ENCODE measurements at regions not wholly inside any gene's neighbourhood (a gene's known extent, or its start where the extent isn't known, plus 50 kb on each side); places are given as distances from the start of the nearest gene placed in this dataset.

- POLR2A ChIA-PET = no interaction called here
- TF ChIP-seq, protein P1, sequence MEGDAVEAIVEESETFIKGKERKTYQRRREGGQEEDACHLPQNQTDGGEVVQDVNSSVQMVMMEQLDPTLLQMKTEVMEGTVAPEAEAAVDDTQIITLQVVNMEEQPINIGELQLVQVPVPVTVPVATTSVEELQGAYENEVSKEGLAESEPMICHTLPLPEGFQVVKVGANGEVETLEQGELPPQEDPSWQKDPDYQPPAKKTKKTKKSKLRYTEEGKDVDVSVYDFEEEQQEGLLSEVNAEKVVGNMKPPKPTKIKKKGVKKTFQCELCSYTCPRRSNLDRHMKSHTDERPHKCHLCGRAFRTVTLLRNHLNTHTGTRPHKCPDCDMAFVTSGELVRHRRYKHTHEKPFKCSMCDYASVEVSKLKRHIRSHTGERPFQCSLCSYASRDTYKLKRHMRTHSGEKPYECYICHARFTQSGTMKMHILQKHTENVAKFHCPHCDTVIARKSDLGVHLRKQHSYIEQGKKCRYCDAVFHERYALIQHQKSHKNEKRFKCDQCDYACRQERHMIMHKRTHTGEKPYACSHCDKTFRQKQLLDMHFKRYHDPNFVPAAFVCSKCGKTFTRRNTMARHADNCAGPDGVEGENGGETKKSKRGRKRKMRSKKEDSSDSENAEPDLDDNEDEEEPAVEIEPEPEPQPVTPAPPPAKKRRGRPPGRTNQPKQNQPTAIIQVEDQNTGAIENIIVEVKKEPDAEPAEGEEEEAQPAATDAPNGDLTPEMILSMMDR (IDR thresholded peaks at IDR 0.05) = no peak
- TF ChIP-seq, protein P2, sequence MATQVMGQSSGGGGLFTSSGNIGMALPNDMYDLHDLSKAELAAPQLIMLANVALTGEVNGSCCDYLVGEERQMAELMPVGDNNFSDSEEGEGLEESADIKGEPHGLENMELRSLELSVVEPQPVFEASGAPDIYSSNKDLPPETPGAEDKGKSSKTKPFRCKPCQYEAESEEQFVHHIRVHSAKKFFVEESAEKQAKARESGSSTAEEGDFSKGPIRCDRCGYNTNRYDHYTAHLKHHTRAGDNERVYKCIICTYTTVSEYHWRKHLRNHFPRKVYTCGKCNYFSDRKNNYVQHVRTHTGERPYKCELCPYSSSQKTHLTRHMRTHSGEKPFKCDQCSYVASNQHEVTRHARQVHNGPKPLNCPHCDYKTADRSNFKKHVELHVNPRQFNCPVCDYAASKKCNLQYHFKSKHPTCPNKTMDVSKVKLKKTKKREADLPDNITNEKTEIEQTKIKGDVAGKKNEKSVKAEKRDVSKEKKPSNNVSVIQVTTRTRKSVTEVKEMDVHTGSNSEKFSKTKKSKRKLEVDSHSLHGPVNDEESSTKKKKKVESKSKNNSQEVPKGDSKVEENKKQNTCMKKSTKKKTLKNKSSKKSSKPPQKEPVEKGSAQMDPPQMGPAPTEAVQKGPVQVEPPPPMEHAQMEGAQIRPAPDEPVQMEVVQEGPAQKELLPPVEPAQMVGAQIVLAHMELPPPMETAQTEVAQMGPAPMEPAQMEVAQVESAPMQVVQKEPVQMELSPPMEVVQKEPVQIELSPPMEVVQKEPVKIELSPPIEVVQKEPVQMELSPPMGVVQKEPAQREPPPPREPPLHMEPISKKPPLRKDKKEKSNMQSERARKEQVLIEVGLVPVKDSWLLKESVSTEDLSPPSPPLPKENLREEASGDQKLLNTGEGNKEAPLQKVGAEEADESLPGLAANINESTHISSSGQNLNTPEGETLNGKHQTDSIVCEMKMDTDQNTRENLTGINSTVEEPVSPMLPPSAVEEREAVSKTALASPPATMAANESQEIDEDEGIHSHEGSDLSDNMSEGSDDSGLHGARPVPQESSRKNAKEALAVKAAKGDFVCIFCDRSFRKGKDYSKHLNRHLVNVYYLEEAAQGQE (IDR thresholded peaks at IDR 0.05; ENCODE audit: insufficient read depth in 1 of 2, low read depth in 2 of 2, low read length in 1 of 2) = no peak
- TF ChIP-seq SIN3A (IDR thresholded peaks at IDR 0.05; ENCODE audit: borderline replicate concordance, insufficient read depth, low read depth, low read length) = no peak
- intact Hi-C loops (cut with micrococcal nuclease; ENCODE audit: unreplicated experiment) = no loop called here
- CTCF ChIA-PET = no interaction called here
- Histone ChIP-seq H3K27ac (ENCODE audit: low read length) (no peak overlapping the region), H3K9me3 (ENCODE audit: control insufficient read depth, insufficient read depth, low read depth, low read length) (no peaks in the 10 kb centered on the region), H3K27me3 (ENCODE audit: control insufficient read depth, insufficient read depth, low read length) (no peaks in the 10 kb centered on the region), H3K4me3 (ENCODE audit: low read depth in 2 of 2, low read length in 2 of 2) (no peak overlapping the region), H3K36me3 (ENCODE audit: control insufficient read depth, insufficient read depth, low read length) (no peaks in the 10 kb centered on the region), H3K4me1 (ENCODE audit: control insufficient read depth, insufficient read depth, low read length) (no peaks in the 10 kb centered on the region)
- BruUV-seq (replicated peaks) = no TSS peak
- in situ Hi-C loops (cut with HindIII; ENCODE audit: low pct_unique_long_range_greater_than_20kb, low sequenced_read_pairs) = no loop called here
- DNase-seq (ENCODE audit: low read depth, low spot score) = no peak
- no peak for ATAC-seq
These were observed 807.8 kb upstream of the FOXG1 start for GRCh38 chr14:27958757-27959156.

GRCh38 chr14:27995691-27996090, 770.9 kb upstream of the FOXG1 start:
- BruUV-seq (replicated peaks) = no TSS peak
- CTCF ChIA-PET = no interaction called here
- Histone ChIP-seq H3K4me3 (ENCODE audit: low read depth in 2 of 2, low read length in 2 of 2) (no peak overlapping the region), H3K27ac (ENCODE audit: low read length) (no peak overlapping the region), H3K36me3 (ENCODE audit: control insufficient read depth, insufficient read depth, low read length) (no peaks in the 10 kb centered on the region), H3K27me3 (ENCODE audit: control insufficient read depth, insufficient read depth, low read length) (no peaks in the 10 kb centered on the region), H3K4me1 (ENCODE audit: control insufficient read depth, insufficient read depth, low read length) (no peaks in the 10 kb centered on the region), H3K9me3 (ENCODE audit: control insufficient read depth, insufficient read depth, low read depth, low read length) (no peaks in the 10 kb centered on the region)
- DNase-seq (ENCODE audit: low read depth, low spot score) (no peak), ATAC-seq (no peak)
- TF ChIP-seq, protein P1 (IDR thresholded peaks at IDR 0.05) = no peak
- TF ChIP-seq, protein P2 (IDR thresholded peaks at IDR 0.05; ENCODE audit: insufficient read depth in 1 of 2, low read depth in 2 of 2, low read length in 1 of 2) = no peak
- TF ChIP-seq POLR2AphosphoS5 (IDR thresholded peaks at IDR 0.05; ENCODE audit: low read depth, low read length) = no peak
- no peak for TF ChIP-seq TCF7L2 (IDR thresholded peaks at IDR 0.05; ENCODE audit: low read depth, low read length)
- no peak for TF ChIP-seq SIN3A (IDR thresholded peaks at IDR 0.05; ENCODE audit: borderline replicate concordance, insufficient read depth, low read depth, low read length)
- POLR2A ChIA-PET = no interaction called here
- intact Hi-C loops (cut with micrococcal nuclease; ENCODE audit: unreplicated experiment) (no loop called here), in situ Hi-C loops (cut with HindIII; ENCODE audit: low pct_unique_long_range_greater_than_20kb, low sequenced_read_pairs) (no loop called here)
